Stimulated activated CD4-positive, alpha-beta T cell treated with anti-CD3 and anti-CD28 coated beads, Interleukin-2, amount 100 ng/mL, for 24 hours (primary cell): ENCODE measurements at regions not wholly inside any gene's neighbourhood (a gene's known extent, or its start where the extent isn't known, plus 50 kb on each side); places are given as distances from the start of the nearest gene placed in this dataset.
A peak's percentile ranks its signal among the peaks of the same experiment; 100 is the strongest.

ENCODE experiments used
- DNase-seq, 2 donors: peaks; one replicate each; pipeline ENCODE4 v3.0.0-alpha.2; 2020

DNA sequence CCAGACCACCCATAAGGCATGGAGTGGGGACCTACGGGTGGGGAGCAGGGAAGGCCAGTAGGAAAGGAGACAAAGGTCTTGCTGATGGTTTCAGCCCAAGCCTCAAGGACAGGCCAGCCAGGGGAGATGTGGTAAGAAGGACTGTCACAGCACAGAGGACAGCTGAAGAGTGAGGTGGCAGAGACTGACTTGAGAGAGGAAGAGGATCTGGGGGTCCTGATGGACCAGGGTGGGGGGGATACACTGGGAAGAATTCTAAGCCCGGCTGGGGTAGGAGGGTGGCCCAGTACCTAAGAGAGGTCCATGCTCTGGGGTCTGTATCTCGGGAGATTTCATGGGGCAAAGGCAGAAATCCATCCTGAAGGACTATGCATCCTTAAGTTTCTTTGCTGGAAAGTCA lies 66.1 kb upstream of the THY1 start:
- DNase-seq: no peak

DNA sequence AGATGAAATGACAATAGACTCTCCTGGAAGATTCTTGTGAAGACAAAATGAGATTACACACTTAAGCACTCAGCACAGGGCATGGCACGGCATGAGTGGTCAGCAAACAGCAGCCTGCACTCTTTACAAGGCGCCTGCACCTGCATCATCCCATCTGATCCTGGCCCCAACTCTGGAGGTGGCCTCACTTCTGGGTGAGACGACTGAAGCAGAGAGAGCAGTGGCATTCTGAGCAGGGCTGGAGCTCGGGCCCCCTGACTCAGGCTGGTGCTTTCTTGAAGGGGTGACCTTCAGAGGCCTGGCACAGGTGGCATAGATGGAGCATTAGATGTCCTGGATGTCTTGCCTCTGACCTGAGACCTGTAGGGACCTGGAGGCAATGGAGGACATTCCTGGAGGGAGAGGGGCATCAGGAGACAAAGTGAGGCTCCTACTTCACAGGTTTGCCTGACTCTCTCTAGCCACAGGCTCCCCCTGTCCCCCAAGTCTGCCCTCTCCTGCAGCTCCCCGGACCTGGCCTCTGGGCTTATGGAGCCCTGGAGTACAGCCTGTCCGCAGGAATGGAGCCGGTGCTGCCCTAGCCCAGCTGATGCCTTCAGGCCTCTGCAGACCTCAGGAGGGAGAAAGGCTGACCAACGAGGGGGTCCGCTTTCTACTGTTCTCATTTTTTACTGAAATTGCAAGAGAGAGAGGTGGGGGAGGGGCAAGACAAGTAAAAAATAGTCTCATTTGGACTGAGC lies 65.5 kb upstream of the THY1 start:
- no peak for DNase-seq

DNA sequence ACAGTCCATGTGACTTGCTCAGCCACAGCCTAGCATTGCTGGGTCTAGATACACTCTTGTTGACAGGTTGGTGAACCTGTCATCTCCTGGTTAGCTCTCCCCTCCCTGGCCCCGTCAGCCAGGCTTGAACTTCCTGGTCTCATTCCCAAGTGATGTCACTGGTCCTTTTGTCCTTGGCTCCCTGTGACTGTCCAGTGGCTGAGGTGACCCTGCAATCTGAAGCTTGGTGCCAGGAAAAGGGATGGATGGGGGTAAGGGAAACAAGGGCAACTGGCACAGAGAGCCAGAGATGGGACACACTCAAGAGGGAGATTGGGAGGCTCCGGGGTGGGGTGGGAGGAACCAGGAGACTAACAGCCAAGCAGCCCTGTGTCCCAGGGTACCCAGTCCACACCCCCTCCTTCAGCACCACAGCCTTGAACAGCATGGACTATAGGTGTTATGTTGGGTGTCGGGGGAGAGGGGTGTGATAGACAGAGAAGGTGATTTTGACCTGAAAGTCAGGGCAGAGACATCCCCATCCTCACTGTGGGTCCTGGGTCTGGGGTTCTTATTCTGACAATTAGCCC lies 63.8 kb upstream of the THY1 start:
- no peak for DNase-seq

DNA sequence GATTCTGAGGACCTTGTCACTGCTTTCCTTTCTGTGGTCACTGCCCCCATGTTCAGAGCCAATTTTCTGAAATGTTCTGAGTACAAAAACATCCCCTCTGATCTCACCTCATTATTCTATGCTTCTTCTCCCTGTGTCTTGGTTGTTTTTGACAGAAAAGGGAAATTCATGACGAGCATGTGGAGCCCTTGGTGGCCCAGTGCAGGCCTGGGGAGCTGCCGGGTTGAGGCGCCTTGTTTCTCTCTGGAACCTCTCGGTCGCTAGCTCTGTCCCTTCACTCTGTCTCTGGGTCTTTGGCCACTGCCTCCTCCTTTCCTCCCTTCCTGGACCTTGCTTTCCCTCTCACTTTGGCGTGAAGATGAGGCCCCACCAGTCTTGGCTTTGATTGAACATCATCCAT lies 63.0 kb upstream of the THY1 start:
- no peak for DNase-seq

DNA sequence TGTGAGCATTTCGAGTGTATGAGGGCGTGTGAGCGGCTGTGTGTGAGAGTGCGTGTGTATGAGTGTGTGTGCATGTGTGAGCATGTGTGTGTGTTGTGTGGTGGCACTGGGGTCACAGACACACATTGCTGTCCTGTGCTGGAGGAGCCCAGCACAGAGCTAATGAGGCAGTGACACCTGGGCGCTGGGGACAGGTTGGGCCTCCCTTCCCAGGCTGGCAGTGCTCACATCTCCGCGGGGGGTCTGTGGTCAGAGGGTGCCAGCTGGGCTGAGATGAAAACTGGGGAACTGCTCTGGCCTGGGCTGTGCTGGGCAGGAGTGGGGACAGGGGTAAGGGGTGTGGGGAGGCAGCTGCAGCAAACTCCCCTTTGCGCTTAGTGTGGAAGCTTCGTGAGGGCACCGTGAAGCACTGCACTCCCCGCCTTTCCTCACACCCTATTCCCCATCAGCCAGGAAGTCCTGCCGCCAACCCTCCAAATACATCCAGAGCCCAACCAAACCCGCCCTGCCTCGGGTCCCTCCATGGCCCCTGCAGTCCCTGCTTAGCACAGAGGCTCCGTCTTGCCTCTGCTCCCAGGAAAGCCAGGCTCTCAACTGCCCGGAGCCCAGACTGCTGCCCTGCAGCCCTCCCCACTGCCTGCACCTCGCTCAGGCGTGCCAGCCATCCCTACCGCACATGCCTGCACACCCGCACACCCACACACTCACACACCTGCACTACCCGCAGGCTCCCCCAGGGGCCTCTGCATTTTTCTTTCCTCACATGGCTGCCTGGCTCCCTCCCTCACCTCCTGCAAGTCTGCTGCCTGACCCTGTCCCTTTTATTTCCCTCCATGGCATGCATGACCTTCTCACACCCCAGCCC lies 62.0 kb upstream of the THY1 start:
- no peak for DNase-seq

DNA sequence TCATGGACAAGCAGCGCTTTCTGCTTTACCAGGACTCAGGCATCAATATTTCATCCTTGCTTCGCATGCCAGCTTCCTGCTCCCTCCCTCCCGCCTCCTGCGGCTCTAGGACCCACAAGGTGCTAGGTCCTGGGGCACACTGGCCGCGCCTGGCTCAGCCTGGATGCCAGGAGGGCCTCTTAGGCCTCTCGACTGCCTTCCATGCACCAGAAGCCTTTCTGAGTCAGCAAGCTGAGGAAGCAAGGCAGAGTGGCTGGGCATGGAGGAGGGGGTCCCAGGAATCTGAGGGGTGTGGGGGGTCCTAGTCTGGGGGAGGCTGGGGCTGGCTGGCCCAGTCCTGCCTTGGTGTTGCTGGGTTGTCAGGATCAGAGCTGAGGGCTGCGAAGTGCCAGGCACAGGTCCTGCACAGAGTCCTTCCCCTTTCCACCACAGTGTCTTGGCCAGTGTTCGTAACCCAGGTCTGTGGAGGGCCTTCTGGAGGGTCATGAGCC lies 61.0 kb upstream of the THY1 start:
- DNase-seq: no peak

DNA sequence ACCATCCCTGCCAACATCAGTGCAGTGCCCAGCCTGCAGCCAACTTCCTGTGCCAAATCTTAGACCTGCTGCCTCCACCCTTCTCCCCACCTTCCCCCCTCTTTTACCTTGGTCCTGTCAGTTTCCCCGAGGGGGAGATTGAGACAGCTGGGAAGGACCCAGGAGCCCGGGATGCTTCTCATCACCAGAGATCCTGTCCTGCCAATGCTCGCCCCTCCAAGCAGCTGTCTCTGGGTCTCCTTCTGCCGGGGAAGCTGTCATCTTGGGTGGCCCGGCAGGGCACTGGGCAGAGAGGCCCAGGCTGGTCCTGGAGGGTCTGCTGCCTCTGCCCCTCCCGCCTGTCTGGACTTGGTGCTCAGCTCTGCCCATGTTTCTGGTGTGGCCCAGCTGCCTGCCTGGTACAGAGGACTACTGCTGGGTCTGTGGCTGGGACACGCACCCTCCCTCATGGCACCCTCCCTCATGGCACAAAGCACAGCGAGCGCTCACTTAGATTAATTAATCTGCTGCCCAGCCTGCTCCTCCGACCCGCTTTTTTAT lies 60.4 kb upstream of the THY1 start:
- no peak for DNase-seq

DNA sequence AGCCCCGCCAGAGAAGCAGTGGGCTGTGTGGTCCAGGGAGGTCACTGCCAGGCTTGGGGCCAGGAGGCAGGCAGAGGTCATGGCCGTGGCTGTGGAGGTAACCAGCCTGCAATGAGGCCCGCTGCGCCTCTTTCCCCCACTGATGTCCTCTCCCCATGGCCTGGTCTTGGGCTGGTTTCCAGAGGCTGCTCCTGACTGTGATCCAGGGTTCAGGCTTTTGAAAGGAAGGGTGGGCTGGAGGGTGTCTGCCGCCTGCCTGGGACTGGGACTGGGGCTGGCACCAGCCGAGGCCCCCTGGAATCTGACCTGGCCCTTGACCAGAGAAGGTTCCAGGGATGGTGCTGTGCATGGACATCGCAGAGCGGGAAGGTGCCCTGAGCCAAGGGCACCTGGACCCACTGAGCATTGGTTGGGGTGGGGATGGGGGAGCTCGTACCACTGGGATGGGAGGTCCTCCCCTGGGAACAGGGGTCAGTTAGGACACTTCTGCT lies 59.6 kb upstream of the THY1 start:
- DNase-seq: no peak

DNA sequence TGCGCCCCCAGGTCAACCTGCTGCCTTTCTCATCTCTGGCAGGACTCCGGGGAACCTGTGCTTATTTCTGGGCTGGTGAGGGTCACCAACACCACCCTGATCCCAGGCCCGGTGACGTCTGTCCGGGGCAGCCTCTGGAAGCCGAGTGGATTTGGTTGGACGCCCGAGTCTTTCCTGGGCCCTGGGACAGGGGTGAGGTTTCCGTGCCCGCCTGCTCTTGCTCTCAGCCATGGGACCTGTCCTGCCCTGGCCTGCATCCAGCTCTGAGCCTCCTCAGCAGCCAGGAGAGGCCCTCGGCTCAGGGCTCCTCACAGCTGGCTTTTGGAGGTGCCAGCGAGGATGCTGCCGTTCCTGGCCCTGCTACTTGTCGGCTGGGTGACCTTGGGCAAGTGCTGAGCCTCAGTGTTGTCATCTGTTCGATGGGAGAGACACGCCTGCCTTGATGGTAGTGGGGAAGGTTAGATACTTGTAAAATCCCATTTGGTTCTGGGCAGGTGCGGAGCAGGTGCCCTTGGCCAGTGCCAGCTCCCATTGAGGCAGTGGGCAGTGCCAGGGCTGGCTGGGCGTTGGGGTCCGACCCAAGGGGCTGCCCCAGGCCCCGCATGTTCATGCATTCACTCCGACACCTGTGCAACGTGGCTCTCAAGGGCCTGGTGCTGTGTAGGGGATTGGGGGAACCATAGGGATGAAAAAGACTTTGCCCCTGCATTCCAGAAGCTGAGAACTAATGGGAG lies 58.9 kb upstream of the THY1 start:
- DNase-seq: no peak

DNA sequence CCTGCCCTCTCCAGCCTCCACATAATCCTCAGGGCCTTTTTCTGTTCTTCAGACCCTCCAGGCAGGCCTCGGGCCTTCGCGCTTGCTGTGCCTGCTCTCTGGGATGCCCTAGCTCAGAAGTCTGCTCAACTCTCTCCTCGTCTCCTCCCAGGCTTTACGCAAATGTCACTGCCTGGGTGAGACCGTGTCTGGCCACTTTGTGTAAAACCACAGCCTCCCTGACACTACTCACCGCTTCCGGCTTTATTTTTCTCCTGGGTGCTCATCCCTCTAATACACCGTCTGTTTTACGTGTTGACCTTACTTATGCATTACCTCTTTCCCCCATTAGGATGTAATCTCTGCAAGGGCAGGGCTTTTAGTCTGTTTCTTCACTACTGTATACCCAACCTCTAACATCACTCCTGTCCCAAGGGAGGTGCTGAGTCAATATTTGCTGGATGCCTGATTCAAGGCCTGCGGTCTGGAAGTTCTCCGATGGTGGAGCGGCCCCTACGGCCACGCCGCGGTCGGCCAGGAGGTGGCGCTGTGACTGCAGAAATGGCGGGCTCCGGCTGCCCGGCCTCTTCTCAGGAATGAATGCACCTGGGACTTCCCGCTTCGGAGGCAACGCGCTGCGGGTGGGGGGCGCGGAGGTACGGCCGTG lies 58.2 kb upstream of the THY1 start:
- DNase-seq: peak; percentile 79 to 88

DNA sequence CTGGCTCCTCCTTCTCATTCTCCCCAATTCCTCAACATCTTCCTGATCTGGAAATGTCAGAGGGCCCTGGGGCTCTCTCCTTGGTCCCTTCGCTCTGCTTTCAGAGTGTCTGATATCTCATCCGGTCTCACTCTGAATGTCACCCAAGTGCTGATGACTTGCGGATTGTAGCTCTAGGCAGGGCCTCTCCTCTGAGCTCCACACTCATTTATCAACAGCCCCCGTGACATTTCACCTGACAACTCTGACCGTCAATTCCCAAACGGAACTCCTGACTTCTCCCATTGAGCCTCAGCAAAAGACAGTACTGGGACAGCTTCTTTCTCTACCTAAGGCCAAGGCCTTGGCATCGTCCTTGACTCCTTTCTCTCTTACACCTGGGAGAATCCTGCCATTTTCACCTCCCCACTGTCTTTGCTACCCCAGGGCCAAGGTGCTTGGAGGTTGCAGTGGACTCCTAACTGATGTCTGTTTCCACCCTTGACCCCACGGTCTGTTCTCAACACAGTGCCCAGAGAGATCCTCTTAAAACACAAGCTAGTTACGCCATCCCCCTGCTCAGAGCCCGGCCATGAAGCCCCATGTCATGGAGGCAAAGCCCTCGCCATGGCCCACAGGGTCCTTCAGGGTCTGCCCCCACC lies 57.5 kb upstream of the THY1 start:
- DNase-seq: no peak

DNA sequence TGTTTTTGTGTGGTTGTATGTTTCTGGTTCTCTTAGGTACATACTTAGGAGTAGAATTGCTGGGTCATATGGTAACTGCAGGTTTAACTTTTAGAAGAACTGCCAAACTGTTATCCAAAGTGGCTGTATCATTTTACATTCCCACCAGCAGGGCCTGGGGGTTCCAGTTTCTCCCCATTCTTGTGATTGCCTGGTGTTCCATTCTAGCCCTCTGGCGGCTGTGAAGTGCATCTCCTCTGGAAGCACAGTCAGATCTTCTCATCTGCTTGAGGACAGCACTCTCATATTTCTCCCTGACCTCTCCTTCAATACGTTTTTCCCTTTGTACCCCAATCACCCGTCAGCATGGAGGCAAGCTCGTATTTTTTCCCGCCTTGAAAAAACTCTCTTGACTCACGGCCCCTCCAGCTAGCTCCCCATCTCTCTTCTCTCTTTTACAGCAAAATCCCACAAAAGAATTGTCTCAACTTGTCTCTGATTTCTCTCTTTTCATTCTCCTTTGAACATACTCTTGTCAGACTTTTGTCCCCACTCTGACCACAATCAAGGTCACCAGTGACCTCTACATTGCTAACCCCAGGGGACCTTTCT lies 56.8 kb upstream of the THY1 start:
- no peak for DNase-seq

DNA sequence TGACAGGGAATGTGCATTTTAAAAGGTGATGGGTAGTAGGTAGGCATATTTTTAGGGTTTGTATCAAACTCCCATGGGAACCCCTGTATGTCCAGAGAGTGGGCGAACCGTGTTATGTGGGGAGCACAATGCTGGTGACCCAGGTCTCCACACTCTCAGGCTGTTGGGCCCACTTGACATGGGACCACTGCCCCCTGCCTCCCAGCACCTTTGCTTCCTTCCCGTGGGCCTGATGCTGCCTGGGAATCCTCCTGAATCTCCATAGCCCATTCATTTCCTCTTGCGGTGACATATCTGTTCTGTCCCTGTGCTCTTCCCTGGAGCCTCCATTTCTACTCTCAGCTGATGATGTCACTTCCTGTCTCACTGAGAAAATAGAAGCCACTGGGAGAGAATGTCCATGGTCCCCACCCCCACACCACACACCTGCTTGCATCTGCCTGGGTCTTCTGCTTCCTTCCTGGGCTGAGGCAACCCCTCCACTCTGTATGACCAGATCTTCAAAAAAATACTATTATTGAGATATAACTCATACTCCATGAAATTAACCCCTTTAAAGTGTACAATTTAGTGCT lies 55.8 kb upstream of the THY1 start:
- peak in 1 of 2 donors; percentile 6 for DNase-seq

DNA sequence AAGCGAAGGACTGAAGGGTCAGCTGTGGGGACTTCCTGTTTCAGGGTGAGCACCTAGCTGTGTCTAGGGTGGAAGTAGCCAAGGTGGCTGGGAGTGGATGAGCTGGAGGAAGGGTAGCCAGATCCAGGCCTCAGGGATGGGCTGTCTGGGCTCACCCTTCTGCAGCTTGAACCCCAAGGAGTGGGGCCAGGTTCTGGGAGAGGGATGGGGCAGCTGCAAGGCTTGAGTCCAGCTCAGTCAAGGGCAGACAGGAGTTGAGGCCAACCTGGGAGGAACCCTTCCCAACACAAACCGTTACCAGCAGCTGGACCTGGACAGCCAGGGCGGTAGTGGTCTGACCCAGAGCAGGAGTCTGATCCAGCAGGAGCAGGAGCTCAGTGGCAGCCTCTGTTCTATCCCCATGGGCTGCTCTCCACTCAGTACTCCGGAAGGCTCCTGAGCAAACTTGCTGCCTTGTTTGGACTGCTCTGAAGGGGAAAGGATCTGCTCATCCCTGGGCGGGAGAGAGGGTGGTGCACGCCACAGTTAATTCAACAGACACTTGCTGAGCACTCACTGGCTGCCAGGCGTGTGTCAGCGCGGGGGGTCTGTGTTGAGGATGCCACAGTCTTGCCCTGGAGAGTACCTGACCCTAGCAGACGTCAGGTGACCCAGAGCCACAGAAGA lies 53.8 kb upstream of the THY1 start:
- DNase-seq: peak in 1 of 2 donors; percentile 14

DNA sequence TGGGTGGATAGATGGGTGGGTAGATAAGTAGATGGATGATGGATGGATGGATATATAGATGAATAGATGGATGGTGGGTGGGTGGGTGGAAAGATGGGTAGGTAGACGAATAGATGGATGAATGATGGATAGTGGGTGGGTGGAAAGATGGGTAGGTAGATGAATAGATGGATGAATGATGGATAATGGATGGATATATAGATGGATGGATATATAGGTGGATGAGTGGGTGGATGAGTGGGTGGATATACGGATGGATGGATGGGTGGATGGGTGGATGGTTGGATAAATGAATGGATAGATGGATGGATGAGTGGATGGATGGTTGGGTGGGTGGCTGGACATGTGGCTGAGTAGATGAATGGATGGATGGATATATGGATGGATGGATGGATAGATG lies 53.1 kb upstream of the THY1 start:
- no peak for DNase-seq

DNA sequence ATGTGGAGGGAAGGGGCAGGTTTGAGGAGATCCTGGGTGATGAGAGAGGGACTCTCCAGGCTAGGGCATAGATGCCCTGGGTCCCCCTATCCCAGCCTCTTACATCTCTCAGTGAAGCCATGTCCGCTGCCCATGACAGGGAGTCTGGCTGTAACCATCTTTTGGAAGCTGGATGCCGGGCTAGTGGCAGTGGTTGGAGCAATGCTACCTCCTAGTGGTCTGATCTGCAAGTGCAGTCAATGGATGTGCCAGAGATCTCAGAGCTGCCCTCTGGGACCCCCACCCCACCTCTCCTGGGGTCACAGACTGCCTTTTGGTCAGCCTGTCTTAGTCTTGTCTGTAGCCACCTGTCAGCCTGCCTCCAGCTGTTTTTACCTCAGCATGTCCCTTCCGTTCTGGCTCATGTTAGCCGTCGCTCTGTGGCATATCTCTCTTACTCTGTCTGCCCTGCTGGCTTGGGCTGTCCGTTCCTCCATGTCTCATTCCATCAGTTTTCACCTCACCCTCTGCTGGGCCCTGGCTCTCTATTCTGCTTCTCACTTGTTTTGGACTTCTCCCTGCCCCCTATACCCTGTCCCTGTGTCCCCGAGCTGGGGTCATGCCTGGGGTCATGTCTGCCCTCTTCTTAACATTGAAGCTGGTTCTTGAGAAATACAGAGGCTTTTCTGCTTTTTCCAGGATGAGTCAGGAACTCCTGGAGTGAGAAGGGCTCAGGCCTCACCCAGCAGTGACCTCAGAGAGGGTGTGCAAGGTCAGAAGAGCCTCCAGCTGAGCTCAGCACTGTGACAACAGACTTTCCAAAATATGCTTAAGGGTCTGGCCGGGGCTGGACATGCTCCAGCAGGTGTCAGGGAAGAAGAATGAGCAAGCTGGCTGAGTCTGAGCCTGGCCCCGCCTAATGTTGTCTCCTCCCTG lies 52.0 kb upstream of the THY1 start:
- peak; percentile 62 to 64 for DNase-seq

DNA sequence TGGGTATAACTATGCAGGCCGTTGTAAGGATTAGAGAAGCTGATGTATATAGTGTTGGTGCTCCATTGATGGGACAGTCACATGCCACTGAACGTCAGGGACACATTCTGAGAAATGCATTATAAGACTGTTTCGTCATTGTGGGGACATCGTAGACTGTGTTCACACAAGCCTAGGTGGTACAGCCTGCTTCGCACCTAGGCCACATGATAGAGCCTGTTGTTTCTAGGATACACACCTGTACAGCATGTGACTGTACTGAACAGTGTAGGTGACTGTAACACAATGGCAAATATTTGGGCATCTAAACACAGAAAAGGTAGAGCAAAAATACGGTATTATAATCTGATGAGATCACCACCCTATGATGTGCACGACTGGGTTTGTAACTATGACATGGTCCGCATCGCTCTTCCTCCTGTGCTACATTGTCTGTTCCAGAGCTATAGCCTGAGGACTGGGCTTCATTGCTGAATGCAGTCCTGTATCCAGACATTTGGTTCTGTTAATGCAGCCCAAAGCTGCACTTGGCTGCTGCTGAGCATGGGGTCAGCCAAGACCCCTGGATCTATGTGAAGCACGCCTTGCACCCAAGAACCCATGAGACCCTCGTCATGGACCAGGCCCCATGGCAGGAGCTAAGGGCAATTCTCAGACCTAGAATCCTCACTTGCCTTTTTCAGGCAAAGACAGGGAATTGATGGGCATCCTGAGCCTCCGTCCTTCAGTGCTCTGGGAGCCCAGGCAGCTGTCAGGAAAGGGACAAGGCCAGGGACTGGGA lies 51.1 kb upstream of the THY1 start:
- peak in 1 of 2 donors; percentile 4 for DNase-seq

DNA sequence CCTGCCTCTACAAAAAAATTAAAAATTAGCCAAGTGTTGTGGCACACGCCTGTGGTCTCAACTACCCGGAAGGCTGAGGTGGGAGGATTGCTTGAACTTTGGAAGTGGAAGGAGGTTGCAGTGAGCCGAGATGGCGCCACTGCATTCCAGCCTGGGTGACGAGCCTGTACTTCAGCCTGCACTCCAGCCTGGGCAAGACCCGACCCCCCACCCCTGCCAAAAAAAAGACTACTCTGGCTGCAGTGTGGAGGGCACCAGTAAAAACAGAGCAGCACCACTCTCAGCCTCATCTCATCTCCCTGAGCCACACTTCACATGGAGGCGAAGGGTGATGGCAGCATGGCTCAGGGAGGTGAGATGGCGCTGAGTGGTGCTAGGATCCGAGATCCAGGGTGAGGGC lies 50.3 kb upstream of the THY1 start:
- no peak for DNase-seq
